ENCODE measurements at regions not wholly inside any gene's neighbourhood (a gene's known extent, or its start where the extent isn't known, plus 50 kb on each side); places are given as distances from the start of the nearest gene placed in this dataset.

GRCh38 chr3:115428841-115429240 is 194.5 kb upstream of the GAP43 start:
- Histone ChIP-seq H4K20me1 (ENCODE audit: insufficient read depth, low read length) (no peaks in the 10 kb centered on the region), H3K4me2 (ENCODE audit: low read depth, low read length) (no peak overlapping the region), H3K27ac (ENCODE audit: extremely low read length, insufficient read depth, low read length) (no peak overlapping the region), H2AFZ (ENCODE audit: low read length) (no peak overlapping the region), H3K36me3 (replicated peaks in 1 of 2; ENCODE audit: control insufficient read depth in 1 of 2, insufficient read depth in 2 of 2, low read length in 2 of 2) (no peaks in the 10 kb centered on the region), H3K4me1 (ENCODE audit: insufficient read depth, low read length) (no peaks in the 10 kb centered on the region), H3K27me3 (ENCODE audit: control insufficient read depth in 1 of 2, insufficient read depth in 2 of 2, low read length in 2 of 2) (no peaks in the 10 kb centered on the region), H3K9me3 (ENCODE audit: low read length) (no peaks in the 10 kb centered on the region), H3K79me2 (ENCODE audit: insufficient read depth, low read length) (no peaks in the 10 kb centered on the region), H3K4me3 (replicated peaks in 1 of 3; ENCODE audit: insufficient read depth in 1 of 3, low read depth in 2 of 3, low read length in 3 of 3) (no peak overlapping the region), H3K9ac (ENCODE audit: insufficient read depth, low read depth, low read length) (no peak overlapping the region)
- CTCF ChIA-PET (ENCODE audit: low intra/inter-chr PET ratio, low total read pairs): no interaction called here
- intact Hi-C loops (cut with micrococcal nuclease; ENCODE audit: unreplicated experiment) (no loop called here), in situ Hi-C loops (cut with HindIII; ENCODE audit: extremely low pct_ligation_motif_present, low pct_unique_long_range_greater_than_20kb) (no loop called here)
- POLR2A ChIA-PET: no interaction called here
- BruUV-seq (replicated peaks): no TSS peak
- FAIRE-seq (no peak), ATAC-seq (no peak), DNase-seq (ENCODE audit: low spot score) (no peak)
- TF ChIP-seq ZNF772 (CRISPR knock-in tag; IDR thresholded peaks at IDR 0.05) (no peak), NR0B2 (CRISPR knock-in tag; IDR thresholded peaks at IDR 0.05) (no peak), ZNF30 (CRISPR knock-in tag; IDR thresholded peaks at IDR 0.05) (no peak), ZNF615 (CRISPR knock-in tag; IDR thresholded peaks at IDR 0.05; ENCODE audit: borderline replicate concordance) (no peak), ZNF788 (CRISPR knock-in tag; IDR thresholded peaks at IDR 0.05; ENCODE audit: borderline replicate concordance) (no peak), ZNF20 (CRISPR knock-in tag; IDR thresholded peaks at IDR 0.05) (no peak), ZNF337 (CRISPR knock-in tag; IDR thresholded peaks at IDR 0.05; ENCODE audit: borderline replicate concordance, low read depth) (no peak), ZNF44 (CRISPR knock-in tag; IDR thresholded peaks at IDR 0.05) (no peak), MXD3 (CRISPR knock-in tag; IDR thresholded peaks at IDR 0.05) (no peak), MED1 (CRISPR knock-in tag; IDR thresholded peaks at IDR 0.05) (no peak), ZBTB25 (CRISPR knock-in tag; IDR thresholded peaks at IDR 0.05) (no peak), ZNF619 (CRISPR knock-in tag; IDR thresholded peaks at IDR 0.05) (no peak), TRAFD1 (CRISPR knock-in tag; IDR thresholded peaks at IDR 0.05; ENCODE audit: borderline replicate concordance) (no peak), KLF12 (CRISPR knock-in tag; IDR thresholded peaks at IDR 0.05; ENCODE audit: borderline replicate concordance) (no peak), ZNF790 (CRISPR knock-in tag; IDR thresholded peaks at IDR 0.05; ENCODE audit: borderline replicate concordance) (no peak), FOSL1 (CRISPR knock-in tag; IDR thresholded peaks at IDR 0.05; ENCODE audit: borderline replicate concordance) (no peak), ZNF382 (CRISPR knock-in tag; IDR thresholded peaks at IDR 0.05; ENCODE audit: borderline replicate concordance) (no peak), ARID5B (CRISPR knock-in tag; IDR thresholded peaks at IDR 0.05) (no peak)
- 6% methylated on average over 5 of the region's 5 CpGs for WGBS (ENCODE audit: low lambda C conversion rate)

Data from HepG2 (cell line).